Upper lobe of left lung (tissue), 6 donors: ENCODE measurements at regions not wholly inside any gene's neighbourhood (a gene's known extent, or its start where the extent isn't known, plus 50 kb on each side); places are given as distances from the start of the nearest gene placed in this dataset.
"Not testable (repeated sequence)": the region's sequence is repeated elsewhere in the genome, so short reads cannot be mapped to it uniquely, and the experiment has no call there.

Experiments
- ATAC-seq, 2 donors: fragments of 200-7000 bp; cut with Tn5 transposase; one replicate each; pipeline ENCODE4 v1.9.1; 2022; ENCODE audit warnings: mild to moderate bottlenecking in 2 of 2, moderate library complexity in 2 of 2; ENCODE audit not compliant: low FRiP score in 2 of 2
- DNase-seq, 2 donors: peaks; one replicate each; pipeline ENCODE4 v3.0.0-alpha.2; 2019 to 2020
- H3K27ac ChIP-seq, 4 donors: fragments of 200-600 bp; sonication (generic); one replicate each; pipeline ENCODE4 v1.5.1; 2016 to 2019
- H3K27me3 ChIP-seq, 4 donors: fragments of 200-600 bp; sonication (generic); one replicate each; pipeline ENCODE4 v1.5.1; 2017 to 2019
- H3K36me3 ChIP-seq, 4 donors: fragments of 200-600 bp; sonication (generic); one replicate each; pipeline ENCODE4 v1.5.1; 2016 to 2019
- H3K4me1 ChIP-seq, 4 donors: fragments of 200-600 bp; sonication (generic); one replicate each; pipeline ENCODE4 v1.5.1; 2018 to 2019
- H3K4me3 ChIP-seq, 4 donors: fragments of 200-600 bp; sonication (generic); one replicate each; pipeline ENCODE4 v1.5.1; 2017 to 2019; ENCODE audit warnings: mild to moderate bottlenecking in 2 of 4, moderate library complexity in 1 of 4
- H3K9me3 ChIP-seq, 4 donors: fragments of 200-600 bp; sonication (generic); one replicate each; pipeline ENCODE4 v1.5.1; 2018 to 2019
- EP300 ChIP-seq, 4 donors: sonication (generic); formaldehyde crosslinking; IDR thresholded peaks; one replicate each; pipeline ENCODE4 v1.5.1; 2017; ENCODE audit warnings: antibody characterized with exemption in 4 of 4, control low read depth in 2 of 4
- POLR2A ChIP-seq, 4 donors: fragments of 450-650 bp; IDR thresholded peaks; one replicate each; pipeline ENCODE4 v1.5.1; 2016 to 2017; ENCODE audit warnings: antibody characterized with exemption in 4 of 4, mild to moderate bottlenecking in 2 of 4
- POLR2AphosphoS5 ChIP-seq, 2 donors: sonication (generic); formaldehyde crosslinking; IDR thresholded peaks; one replicate each; pipeline ENCODE4 v1.5.1; 2017; ENCODE audit warnings: antibody characterized with exemption in 2 of 2
- WGBS, 2 donors: methylation state at CpG; one replicate each; pipeline ENCODE4 v1.1.5; 2017 to 2018; 5-methylcytosine and 5-hydroxymethylcytosine counted together
- TF ChIP-seq, protein P1 (sequence below), 6 experiments: fragments of 450-650 bp in 4 of 6; fragments of 200-600 bp in 2 of 6; sonication (generic) in 2 of 6; IDR thresholded peaks; one replicate each; pipeline ENCODE4 v1.5.1; 2016 to 2019; ENCODE audit warnings: antibody characterized with exemption in 6 of 6
- donor health status: DM: no; HTN: no; CAD: no; lungs with moderate emphysema.
- donor health status: DM: no; HTN: yes; CAD: no; lungs with severe emphysema.

DNA sequence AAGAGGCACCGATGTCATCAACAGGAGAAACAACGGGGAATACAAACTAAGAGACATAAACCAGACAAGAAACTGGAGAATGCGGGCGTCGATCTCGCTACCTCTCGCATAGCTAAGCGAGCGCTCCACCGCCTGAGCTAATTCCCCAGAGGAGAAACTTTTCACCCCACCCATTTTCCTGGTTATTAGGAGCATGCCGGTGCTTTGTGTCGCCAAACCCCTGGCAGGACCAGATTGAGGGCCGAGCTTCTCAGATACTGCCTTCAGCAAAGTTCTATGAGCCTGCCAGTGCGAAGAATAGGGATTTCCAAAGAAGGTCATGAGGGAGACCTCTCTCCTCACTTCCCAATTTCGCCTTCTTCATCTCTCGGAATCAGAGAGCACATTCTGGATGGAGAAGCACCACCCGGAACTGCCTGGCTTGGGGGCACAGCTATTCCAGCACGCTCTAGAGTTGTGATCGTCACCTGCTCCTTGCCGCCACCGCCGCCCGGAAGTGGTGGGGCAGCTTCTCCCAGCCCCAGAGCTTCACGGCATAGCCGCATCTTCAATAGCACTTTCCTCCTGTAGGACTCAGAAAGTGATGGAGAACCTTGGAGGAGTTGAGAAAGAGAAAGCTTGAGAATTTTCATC is 89.7 kb upstream of the ZNF322 start:
- 7% methylated on average over 13 of the region's 25 CpGs; no CpG with 5 or more reads in 1 of the 2 donors for WGBS, 2 donors
- not testable (repeated sequence) for H3K27ac ChIP-seq, DNase-seq, H3K36me3 ChIP-seq, H3K9me3 ChIP-seq, H3K4me3 ChIP-seq, ATAC-seq, H3K27me3 ChIP-seq, H3K4me1 ChIP-seq

DNA sequence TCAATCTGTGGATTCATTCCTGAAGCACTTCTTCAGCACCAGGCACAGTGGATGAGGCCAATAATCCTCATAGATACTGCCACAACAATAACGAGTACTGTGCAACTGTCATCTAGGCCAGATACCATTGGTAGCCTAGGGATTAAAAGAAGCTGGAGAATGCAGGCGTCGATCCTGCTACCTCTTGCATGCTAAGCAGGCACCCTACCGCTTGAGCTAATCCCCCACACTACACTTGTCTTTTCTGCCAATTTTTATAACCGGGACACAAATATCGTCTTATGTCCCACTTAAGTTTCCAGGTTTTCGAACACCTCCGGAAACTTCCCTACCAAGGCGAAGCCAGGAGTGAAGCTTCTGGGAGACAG is 90.2 kb upstream of the ZNF322 start:
- H3K4me3 ChIP-seq, H3K4me1 ChIP-seq, H3K9me3 ChIP-seq, H3K36me3 ChIP-seq, DNase-seq, H3K27me3 ChIP-seq, H3K27ac ChIP-seq, ATAC-seq: not testable (repeated sequence)
- 7% methylated on average over 9 of the region's 9 CpGs; no CpG with 5 or more reads in 1 of the 2 donors for WGBS, 2 donors

DNA sequence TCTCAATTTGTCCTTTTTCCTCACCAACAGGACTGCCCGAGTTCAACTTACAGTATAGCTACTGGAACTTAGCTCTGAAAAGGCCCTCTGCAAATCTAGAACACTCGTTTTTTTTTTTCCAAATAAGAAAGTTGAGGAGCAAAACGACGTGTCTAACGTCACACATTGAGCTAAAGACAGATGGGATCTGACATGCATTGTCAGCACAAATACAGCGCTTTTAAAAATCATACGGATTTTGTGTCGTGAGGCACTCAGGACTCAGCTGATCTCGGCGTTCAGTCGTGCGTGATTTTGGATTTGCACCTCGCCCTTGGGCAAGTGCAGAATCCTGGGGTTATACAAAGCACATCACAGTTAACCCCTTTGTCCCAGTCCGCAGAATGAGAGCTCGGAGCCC is 94.7 kb upstream of the ZNF322 start:
- ATAC-seq = no peak
- no peaks in the 10 kb centered on the region for H3K4me1 ChIP-seq
- H3K27ac ChIP-seq = no peak overlapping the region
- TF ChIP-seq, protein P1, sequence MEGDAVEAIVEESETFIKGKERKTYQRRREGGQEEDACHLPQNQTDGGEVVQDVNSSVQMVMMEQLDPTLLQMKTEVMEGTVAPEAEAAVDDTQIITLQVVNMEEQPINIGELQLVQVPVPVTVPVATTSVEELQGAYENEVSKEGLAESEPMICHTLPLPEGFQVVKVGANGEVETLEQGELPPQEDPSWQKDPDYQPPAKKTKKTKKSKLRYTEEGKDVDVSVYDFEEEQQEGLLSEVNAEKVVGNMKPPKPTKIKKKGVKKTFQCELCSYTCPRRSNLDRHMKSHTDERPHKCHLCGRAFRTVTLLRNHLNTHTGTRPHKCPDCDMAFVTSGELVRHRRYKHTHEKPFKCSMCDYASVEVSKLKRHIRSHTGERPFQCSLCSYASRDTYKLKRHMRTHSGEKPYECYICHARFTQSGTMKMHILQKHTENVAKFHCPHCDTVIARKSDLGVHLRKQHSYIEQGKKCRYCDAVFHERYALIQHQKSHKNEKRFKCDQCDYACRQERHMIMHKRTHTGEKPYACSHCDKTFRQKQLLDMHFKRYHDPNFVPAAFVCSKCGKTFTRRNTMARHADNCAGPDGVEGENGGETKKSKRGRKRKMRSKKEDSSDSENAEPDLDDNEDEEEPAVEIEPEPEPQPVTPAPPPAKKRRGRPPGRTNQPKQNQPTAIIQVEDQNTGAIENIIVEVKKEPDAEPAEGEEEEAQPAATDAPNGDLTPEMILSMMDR (IDR thresholded peaks at IDR 0.05) = no peak
- no peak for TF ChIP-seq POLR2A (IDR thresholded peaks at IDR 0.05)
- no peak for TF ChIP-seq EP300 (IDR thresholded peaks at IDR 0.05)
- no peak for TF ChIP-seq POLR2AphosphoS5 (IDR thresholded peaks at IDR 0.05)
- no peaks in the 10 kb centered on the region for H3K9me3 ChIP-seq
- no peaks in the 10 kb centered on the region for H3K36me3 ChIP-seq
- DNase-seq = no peak
- no peak overlapping the region for H3K4me3 ChIP-seq
- 8% methylated on average over 15 of the region's 15 CpGs; no CpG with 5 or more reads in 1 of the 2 donors for WGBS, 2 donors
- peaks cover 0 to 7% (median 0%) of the 10 kb centered on the region in 4 donors for H3K27me3 ChIP-seq

DNA sequence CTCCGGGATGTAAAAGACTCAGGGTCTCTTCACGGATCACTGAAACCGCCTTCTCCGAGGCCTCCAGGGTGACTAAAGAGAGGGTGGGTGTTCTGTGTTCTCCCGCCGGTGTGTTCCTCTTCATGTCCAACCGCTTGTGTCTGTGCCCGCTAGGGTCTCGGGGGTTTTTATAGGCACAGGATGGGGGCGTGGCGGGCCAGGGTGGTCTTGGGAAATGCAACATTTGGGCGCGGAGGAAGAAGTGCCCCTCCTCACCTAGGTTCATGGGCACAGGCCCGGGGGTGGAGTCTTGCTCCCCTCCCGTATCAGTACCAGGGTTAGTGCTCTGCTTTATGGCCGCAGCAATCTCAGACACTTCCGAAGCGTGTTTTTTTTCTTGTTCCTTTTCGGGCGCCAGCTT is 95.3 kb upstream of the ZNF322 start:
- 9% methylated on average over 18 of the region's 20 CpGs; no CpG with 5 or more reads in 1 of the 2 donors for WGBS, 2 donors
- H3K36me3 ChIP-seq, H3K27ac ChIP-seq, H3K9me3 ChIP-seq, DNase-seq, H3K4me1 ChIP-seq, H3K4me3 ChIP-seq, H3K27me3 ChIP-seq, ATAC-seq: not testable (repeated sequence)

DNA sequence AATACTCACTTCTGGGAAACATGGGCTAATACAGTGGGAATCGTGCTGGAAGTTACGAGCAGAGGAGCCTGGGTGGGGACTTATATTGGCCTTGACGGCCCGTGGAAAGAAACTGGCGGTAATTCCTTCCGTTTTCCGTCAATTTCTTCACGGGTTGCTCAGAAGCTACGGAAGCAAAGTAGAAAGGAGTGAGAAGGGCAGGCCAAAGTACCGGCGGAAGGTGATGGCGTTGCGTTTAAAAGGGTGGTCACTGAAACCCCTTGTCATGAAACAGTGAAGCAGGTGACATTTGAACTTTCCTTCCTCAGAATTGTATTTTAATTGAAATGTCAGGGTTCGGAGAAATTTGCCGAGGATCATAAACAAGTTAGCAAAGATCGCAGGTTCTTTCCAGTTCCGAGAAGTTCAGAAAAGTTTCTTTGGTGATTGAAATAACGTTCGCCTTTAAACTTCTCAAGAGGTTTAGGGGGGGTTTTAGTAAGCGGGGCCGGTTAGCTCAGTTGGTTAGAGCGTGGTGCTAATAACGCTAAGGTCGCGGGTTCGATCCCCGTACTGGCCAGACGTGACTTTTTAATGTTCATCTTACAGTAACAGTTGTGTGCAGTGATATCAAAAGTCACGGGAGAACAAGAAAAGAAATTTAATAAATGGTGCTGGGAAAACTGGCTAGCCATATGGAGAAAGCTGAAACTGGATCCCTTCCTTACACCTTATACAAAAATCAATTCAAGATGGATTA is 96.7 kb upstream of the ZNF322 start:
- H3K27ac ChIP-seq, H3K9me3 ChIP-seq, H3K4me3 ChIP-seq, H3K36me3 ChIP-seq, ATAC-seq, DNase-seq, H3K4me1 ChIP-seq, H3K27me3 ChIP-seq: not testable (repeated sequence)
- 5% methylated on average over 29 of the region's 29 CpGs; no CpG with 5 or more reads in 1 of the 2 donors for WGBS, 2 donors

DNA sequence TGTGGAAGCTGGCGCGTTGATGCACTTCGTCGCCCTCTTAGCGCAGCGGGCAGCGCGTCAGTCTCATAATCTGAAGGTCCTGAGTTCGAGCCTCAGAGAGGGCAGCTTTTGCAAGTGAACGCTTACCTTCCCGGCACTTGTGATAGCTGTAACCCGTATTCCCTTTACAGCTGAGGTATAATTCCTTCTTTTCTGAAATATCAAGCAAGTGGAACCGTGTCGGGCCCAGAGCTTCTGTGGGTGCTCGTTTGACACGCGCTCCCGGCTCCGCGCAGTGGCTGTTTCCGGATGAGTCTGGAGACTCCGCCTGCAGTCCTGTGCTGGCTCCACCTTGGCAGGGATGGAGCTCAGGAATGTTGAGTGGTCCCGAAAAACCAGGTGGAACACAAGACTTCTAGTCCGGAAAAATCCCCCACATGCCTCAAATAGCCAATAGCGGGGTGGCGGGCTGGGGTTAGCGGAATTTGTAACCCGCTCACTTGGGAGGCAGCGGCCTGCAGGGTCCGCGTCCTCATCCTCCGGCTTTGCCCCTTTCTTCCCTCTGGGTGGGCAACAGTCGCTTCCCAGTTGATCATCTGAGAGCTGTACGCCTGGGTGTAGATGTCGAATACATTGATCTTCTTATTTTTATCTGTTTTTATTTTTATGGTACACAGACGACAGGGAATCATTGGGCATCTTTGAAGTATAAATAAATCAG is 106.8 kb upstream of the ZNF322 start:
- not testable (repeated sequence) for H3K4me3 ChIP-seq, H3K27ac ChIP-seq, H3K4me1 ChIP-seq, DNase-seq, H3K9me3 ChIP-seq, ATAC-seq, H3K27me3 ChIP-seq, H3K36me3 ChIP-seq
- WGBS, 2 donors = no CpG with 5 or more reads among the region's 36 CpGs

DNA sequence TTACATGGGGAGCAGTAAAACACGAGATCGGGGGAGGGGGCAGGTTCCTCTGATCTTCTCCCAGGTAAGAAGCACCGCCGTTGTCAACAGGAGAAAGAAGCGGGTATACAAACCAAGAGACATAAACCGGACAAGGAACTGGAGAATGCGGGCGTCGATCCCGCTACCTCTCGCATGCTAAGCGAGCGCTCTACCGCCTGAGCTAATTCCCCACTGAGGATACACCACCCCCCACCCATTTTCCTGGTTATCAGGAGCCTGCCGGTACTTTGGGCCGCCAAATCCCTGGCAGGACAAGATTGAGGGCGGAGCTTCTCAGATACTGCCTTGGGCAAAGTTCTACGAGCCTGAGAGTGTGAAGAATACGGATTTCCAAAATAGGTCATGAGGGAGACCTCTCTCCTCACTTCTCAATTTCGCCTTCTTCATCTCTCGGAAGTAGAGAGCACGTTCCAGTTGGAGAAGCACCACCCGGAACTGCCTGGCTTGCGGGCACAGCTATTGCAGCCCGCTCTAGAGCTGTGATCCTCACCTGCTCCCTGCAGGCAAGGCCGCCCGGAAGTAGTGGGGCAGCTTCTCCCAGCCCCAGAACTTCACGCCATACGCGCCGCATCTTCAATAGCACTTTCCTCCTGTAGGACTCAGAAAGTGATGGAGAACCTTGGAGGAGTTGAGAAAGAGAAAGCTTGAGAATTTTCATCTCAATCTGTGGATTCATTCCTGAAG is 111.6 kb upstream of the ZNF322 start:
- not testable (repeated sequence) for H3K36me3 ChIP-seq, ATAC-seq, H3K4me1 ChIP-seq, DNase-seq, H3K4me3 ChIP-seq, H3K27me3 ChIP-seq, H3K27ac ChIP-seq, H3K9me3 ChIP-seq
- WGBS, 2 donors = no CpG with 5 or more reads among the region's 31 CpGs

DNA sequence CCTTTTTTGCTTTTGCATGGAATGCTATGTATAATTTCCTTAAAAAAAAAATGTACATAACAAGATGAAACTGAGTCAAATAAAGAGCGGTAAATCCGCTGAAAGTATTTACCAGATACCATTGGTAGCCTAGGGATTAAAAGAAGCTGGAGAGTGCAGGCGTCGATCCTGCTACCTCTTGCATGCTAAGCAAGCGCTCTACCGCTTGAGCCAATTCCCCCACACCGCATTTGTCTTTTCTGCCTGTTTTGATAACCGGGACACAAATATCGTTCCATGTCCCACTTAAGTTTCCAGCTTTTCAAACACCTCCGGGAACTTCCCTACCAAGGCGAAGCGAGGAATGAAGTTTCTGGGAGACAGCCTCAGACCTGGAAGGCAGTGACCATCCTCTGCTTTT is 113.9 kb upstream of the ZNF322 start:
- not testable (repeated sequence) for H3K4me3 ChIP-seq, DNase-seq, H3K4me1 ChIP-seq, ATAC-seq, H3K9me3 ChIP-seq, H3K36me3 ChIP-seq, H3K27me3 ChIP-seq, H3K27ac ChIP-seq
- no CpG with 5 or more reads among the region's 12 CpGs for WGBS, 2 donors

DNA sequence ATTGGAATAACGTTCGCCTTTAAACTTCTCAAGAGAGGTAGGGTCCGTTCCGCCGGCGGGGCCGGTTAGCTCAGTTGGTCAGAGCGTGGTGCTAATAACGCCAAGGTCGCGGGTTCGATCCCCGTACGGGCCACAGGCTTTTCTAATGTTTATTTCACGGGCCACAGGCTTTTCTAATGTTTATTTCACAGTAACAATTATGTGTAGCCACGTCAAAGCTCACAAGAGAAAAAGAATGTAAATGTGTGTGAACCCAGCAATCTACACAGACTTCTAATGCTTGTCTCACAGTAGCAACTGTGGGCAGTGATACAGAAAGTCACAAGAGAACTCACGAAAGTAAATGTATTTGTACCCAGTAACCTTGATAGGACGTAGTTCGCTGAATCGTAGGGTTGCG is 121.0 kb upstream of the ZNF322 start:
- DNase-seq, H3K36me3 ChIP-seq, H3K27me3 ChIP-seq, H3K4me3 ChIP-seq, H3K27ac ChIP-seq, H3K9me3 ChIP-seq, ATAC-seq, H3K4me1 ChIP-seq: not testable (repeated sequence)
- no CpG with 5 or more reads among the region's 21 CpGs for WGBS, 2 donors

DNA sequence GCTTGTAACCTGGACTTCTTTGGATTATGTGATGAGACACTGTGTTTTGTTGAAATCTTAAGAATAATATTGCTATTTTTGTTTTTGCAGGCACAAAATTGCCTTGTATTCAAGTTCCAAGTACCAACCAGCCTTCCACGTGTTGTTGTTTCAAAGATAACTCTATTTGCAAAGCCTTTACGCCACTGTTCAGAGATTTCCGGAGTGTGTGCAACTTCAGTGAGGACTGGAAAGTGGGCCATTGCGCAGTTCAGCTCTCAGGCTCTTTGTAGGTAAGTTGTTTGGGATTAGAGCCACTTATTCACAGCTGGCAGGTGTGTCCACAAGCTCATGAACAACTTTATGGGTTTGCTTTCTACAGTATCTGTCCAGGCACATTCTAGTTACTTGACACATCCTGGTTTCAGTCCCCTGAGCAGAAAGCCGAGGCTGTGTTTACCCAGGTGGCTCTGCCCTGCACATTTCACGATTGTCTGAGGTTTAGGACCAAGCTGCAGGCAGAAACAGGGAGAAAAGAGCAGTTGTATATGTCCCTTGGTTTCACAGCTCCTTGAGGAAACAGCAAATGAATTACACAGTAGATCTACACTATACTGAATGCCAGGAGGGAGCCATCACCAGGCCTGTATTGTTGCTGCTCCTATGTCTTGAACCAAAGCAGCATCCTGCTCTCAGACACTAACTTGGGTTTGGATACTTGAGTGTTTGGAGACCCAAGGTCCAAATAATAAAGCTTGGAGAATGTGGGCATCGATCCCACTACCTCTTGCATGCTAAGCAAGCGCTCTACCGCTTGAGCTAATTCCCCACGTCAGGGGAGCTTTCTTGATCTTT is 136.1 kb upstream of the ZNF322 start:
- H3K9me3 ChIP-seq, H3K27ac ChIP-seq, H3K4me1 ChIP-seq, DNase-seq, H3K27me3 ChIP-seq, H3K4me3 ChIP-seq, ATAC-seq, H3K36me3 ChIP-seq: not testable (repeated sequence)
- no CpG with 5 or more reads among the region's 10 CpGs for WGBS, 2 donors
